Esophagus squamous epithelium (tissue), 5 donors: ENCODE measurements at regions not wholly inside any gene's neighbourhood (a gene's known extent, or its start where the extent isn't known, plus 50 kb on each side); places are given as distances from the start of the nearest gene placed in this dataset.

Experiments used
- DNase-seq: peaks from one replicate; lab custom pipeline; 2025; lab: John Stamatoyannopoulos, UW
- H3K27ac ChIP-seq, 4 donors: fragments of 200-600 bp; sonication (generic); one replicate each; pipeline ENCODE4 v1.5.1; 2016 to 2019; ENCODE audit warnings: mild to moderate bottlenecking in 1 of 4
- H3K27me3 ChIP-seq, 4 donors: fragments of 200-600 bp; sonication (generic); 1 replicate in 3 of 4; 2 replicates in 1 of 4; pipeline versions ENCODE4 v1.5.1 to v1.6.0; 2017 to 2021; ENCODE audit warnings: antibody characterized with exemption in 1 of 4
- H3K36me3 ChIP-seq, 3 donors: fragments of 200-600 bp; sonication (generic); one replicate each; pipeline ENCODE4 v1.5.1; 2016 to 2019
- H3K4me1 ChIP-seq, 3 donors: fragments of 200-600 bp; sonication (generic); one replicate each; pipeline ENCODE4 v1.5.1; 2017 to 2019
- H3K4me3 ChIP-seq, 4 donors: fragments of 200-600 bp; sonication (generic); 1 replicate in 3 of 4; 2 replicates in 1 of 4; pipeline ENCODE4 v1.5.1; 2016 to 2019; ENCODE audit warnings: mild to moderate bottlenecking in 2 of 4, moderate library complexity in 1 of 4
- H3K9me3 ChIP-seq, 3 donors: fragments of 200-600 bp; sonication (generic); one replicate each; pipeline ENCODE4 v1.5.1; 2016 to 2019
- POLR2A ChIP-seq, 4 donors: fragments of 450-650 bp; IDR thresholded peaks; one replicate each; pipeline ENCODE4 v1.6.1; 2017; ENCODE audit warnings: antibody characterized with exemption in 4 of 4, mild to moderate bottlenecking in 4 of 4, moderate library complexity in 3 of 4
- WGBS, 2 donors: methylation state at CpG; one replicate each; pipeline ENCODE4 v1.1.5; 2018; 5-methylcytosine and 5-hydroxymethylcytosine counted together
- intact Hi-C: fragments of 100-400 bp; cut with DNase I; formaldehyde crosslinking; loops from one replicate; pipeline ENCODE4 v1.15.0; 2022
- TF ChIP-seq, protein P1 (sequence below), 6 experiments: fragments of 450-650 bp in 4 of 6; fragments of 200-600 bp in 2 of 6; sonication (generic) in 2 of 6; IDR thresholded peaks; one replicate each; pipeline ENCODE4 v1.5.1; 2016 to 2019; ENCODE audit warnings: antibody characterized with exemption in 6 of 6, mild to moderate bottlenecking in 4 of 6, moderate library complexity in 4 of 6
- donor health status: DM: yes; HTN: yes; CAD: no.

DNA sequence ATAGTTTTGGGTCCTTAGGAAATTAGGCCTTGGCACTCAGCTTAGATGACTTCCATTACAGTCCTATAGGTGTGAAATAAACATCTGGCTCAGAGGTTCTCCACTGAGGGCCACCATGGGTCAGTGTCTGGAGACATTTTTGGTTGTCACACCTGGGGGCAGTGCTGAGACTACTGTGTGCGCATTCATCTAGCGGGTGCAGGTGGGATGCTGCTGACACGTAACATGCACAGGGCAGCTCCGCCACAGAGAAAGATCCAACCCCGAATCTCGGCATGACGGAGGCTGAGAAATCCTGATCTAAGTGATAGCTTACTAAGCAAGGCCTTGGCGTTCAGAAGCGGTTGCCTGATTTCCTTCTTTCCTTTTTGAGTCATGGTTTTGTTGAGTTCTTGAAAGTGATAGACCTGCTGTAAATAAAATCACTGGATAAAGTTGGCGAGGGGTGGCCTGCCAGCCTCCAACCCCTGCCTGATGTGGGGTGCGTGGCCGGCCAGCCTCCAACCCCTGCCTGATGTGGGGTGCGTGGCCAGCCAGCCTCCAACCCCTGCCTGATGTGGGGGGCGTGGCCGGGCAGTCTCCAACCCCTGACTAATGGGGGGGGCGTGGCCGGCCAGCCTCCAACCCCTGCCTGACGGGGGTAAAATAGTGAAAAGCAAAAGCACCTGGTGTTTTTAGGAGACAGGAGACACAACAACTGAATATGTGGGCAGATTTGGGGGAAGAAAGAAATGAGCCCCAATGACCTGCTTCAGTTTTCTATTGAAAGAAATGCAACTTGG lies 158.1 kb downstream of the CDH26 start:
- H3K4me3 ChIP-seq: no peak overlapping the region
- peaks cover 0 to 13% (median 0%) of the 10 kb centered on the region in 4 donors for H3K27me3 ChIP-seq
- DNase-seq: no peak
- H3K4me1 ChIP-seq: no peaks in the 10 kb centered on the region
- TF ChIP-seq, protein P1, sequence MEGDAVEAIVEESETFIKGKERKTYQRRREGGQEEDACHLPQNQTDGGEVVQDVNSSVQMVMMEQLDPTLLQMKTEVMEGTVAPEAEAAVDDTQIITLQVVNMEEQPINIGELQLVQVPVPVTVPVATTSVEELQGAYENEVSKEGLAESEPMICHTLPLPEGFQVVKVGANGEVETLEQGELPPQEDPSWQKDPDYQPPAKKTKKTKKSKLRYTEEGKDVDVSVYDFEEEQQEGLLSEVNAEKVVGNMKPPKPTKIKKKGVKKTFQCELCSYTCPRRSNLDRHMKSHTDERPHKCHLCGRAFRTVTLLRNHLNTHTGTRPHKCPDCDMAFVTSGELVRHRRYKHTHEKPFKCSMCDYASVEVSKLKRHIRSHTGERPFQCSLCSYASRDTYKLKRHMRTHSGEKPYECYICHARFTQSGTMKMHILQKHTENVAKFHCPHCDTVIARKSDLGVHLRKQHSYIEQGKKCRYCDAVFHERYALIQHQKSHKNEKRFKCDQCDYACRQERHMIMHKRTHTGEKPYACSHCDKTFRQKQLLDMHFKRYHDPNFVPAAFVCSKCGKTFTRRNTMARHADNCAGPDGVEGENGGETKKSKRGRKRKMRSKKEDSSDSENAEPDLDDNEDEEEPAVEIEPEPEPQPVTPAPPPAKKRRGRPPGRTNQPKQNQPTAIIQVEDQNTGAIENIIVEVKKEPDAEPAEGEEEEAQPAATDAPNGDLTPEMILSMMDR (IDR thresholded peaks at IDR 0.05): no peak
- TF ChIP-seq POLR2A (IDR thresholded peaks at IDR 0.05): no peak
- no peaks in the 10 kb centered on the region for H3K36me3 ChIP-seq
- H3K9me3 ChIP-seq: no peaks in the 10 kb centered on the region
- WGBS, 2 donors: 83 to 84% methylated on average over 12 to 13 of the region's 18 CpGs
- no peak overlapping the region for H3K27ac ChIP-seq
- intact Hi-C loops: no loop called here

DNA sequence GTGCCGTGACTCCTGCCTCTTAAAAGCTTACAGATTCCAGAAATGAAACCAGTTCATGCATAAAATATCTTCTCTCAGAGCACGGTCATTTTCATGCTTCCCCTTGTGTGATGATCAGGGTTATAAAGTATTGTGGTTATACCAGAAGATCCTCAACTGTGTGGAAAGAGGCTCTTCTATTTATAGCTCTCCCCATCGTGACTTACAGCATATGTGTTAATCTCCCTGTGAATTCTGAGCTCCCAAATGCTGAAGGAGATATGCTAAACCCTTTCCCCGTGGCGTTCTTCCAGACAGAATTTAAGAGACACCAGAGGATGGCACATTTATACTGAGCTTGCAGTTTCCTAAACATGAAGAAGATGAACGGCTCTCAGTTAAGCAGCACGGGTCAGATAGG lies 158.8 kb downstream of the CDH26 start:
- Histone ChIP-seq H3K4me3 (no peak overlapping the region), H3K9me3 (no peaks in the 10 kb centered on the region), H3K27me3 (peaks cover 0 to 18% (median 0%) of the 10 kb centered on the region in 4 donors), H3K27ac (no peak overlapping the region), H3K4me1 (no peaks in the 10 kb centered on the region), H3K36me3 (no peaks in the 10 kb centered on the region)
- intact Hi-C loops: no loop called here
- no peak for TF ChIP-seq POLR2A (IDR thresholded peaks at IDR 0.05)
- TF ChIP-seq, protein P1 (IDR thresholded peaks at IDR 0.05): no peak
- DNase-seq: no peak
- WGBS, 2 donors: 34 to 40% methylated on average over 6 of the region's 7 CpGs

DNA sequence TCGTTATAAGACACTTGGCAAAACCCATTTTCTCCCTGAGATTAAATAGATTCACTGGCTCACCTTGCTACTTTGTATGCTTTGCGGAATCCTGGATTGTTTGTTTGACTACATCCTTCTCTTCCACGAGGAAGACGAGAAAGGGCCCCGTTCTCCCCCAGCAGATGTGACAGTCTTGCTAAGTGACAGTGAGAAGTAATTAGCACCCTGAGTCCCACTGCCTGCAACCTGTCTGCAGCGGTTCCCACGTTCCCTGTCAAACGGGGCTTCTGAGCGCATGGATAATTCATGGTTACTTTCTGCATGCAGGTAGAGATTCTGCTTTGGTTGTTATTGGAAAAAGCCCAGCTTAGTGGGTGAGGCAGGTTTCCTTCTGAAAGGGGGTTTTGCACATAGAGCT lies 163.7 kb downstream of the CDH26 start:
- no peaks in the 10 kb centered on the region for H3K9me3 ChIP-seq
- no peak overlapping the region for H3K4me3 ChIP-seq
- no peaks in the 10 kb centered on the region for H3K36me3 ChIP-seq
- TF ChIP-seq POLR2A (IDR thresholded peaks at IDR 0.05): no peak
- TF ChIP-seq, protein P1 (IDR thresholded peaks at IDR 0.05): no peak
- intact Hi-C loops: no loop called here
- 54 to 60% methylated on average over 7 to 9 of the region's 9 CpGs for WGBS, 2 donors
- no peaks in the 10 kb centered on the region for H3K4me1 ChIP-seq
- DNase-seq: no peak
- H3K27ac ChIP-seq: no peak overlapping the region
- peaks cover 0 to 24% (median 0%) of the 10 kb centered on the region in 4 donors for H3K27me3 ChIP-seq

DNA sequence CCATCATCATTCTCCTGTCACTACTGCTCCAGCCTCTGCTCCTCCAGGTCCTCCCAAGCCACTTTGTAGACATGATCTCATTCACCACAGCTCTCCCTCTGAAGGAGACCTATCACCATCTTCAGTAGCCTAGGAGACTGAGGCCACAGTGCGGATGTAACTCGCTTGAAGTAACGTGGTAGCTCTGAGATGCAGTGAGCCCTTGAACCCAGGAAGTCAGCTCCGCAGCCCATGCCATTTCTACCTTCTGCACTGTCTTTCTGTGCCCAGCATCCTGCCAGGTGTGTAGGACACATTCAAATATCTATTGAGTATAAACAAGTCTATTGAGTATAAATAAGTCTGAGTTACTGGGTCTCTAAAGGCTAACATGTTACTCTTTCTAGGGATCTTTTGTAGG lies 164.4 kb downstream of the CDH26 start:
- H3K9me3 ChIP-seq: no peaks in the 10 kb centered on the region
- no peaks in the 10 kb centered on the region for H3K4me1 ChIP-seq
- peaks cover 0 to 30% (median 0%) of the 10 kb centered on the region in 4 donors for H3K27me3 ChIP-seq
- no peak for TF ChIP-seq POLR2A (IDR thresholded peaks at IDR 0.05)
- TF ChIP-seq, protein P1 (IDR thresholded peaks at IDR 0.05): no peak
- no peaks in the 10 kb centered on the region for H3K36me3 ChIP-seq
- DNase-seq: no peak
- WGBS, 2 donors: 71 to 96% methylated on average over 4 of the region's 4 CpGs
- intact Hi-C loops: no loop called here
- H3K27ac ChIP-seq: no peak overlapping the region
- no peak overlapping the region for H3K4me3 ChIP-seq

DNA sequence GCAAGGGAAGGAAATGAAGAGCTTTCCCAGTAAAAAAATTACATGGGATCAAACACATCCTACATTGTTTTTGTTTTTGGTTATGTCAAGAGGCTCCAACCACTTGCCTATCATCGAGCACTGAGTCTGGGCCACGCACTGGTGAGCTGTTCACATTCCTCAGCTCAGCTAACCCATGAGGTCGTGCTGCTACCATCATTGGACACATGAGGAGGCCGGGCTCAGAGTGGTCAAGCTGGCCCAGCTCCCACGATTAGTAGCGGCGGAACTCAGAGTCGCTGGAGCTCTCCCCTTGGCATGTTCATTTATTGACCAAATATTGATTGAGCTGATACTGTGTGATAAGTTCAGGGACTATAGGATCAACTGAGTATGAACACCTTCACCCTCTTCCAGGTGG lies 164.9 kb downstream of the CDH26 start:
- no peaks in the 10 kb centered on the region for H3K4me1 ChIP-seq
- H3K27ac ChIP-seq: no peak overlapping the region
- H3K27me3 ChIP-seq: peaks cover 0 to 30% (median 0%) of the 10 kb centered on the region in 4 donors
- WGBS, 2 donors: 80 to 86% methylated on average over 7 to 8 of the region's 8 CpGs
- H3K36me3 ChIP-seq: no peaks in the 10 kb centered on the region
- TF ChIP-seq, protein P1 (IDR thresholded peaks at IDR 0.05): no peak
- no peak for DNase-seq
- no peaks in the 10 kb centered on the region for H3K9me3 ChIP-seq
- intact Hi-C loops: no loop called here
- no peak overlapping the region for H3K4me3 ChIP-seq
